GM12878 (cell line): ENCODE measurements at regions not wholly inside any gene's neighbourhood (a gene's known extent, or its start where the extent isn't known, plus 50 kb on each side); places are given as distances from the start of the nearest gene placed in this dataset.

Source experiments
- ATAC-seq: fragments of 200-7000 bp; cut with Tn5 transposase; 3 replicates; pipeline ENCODE4 v1.9.1; 2020; ENCODE audit warnings: mild to moderate bottlenecking, moderate library complexity
- BruUV-seq: library from RNA; stranded (reverse); fragments of 400-500 nt; replicated peaks from 2 replicates; lab custom pipeline; 2021; lab: Mats Ljungman, UMichigan
- CTCF ChIA-PET: fragments of 300-600 bp; sonication (Branson Sonifier 250); formaldehyde crosslinking; extraction: SDS; loops from one replicate; lab custom pipeline; 2021; ENCODE audit warnings: inconsistent platforms; lab: Yijun Ruan, JAX
- POLR2A ChIA-PET: fragments of 350-600 bp; formaldehyde crosslinking; extraction: SDS; loops from one replicate; lab custom pipeline; 2021; ENCODE audit warnings: inconsistent platforms; lab: Charles Lee
- RAD21 ChIA-PET: fragments of 300-600 bp; sonication (Branson Sonifier 250); formaldehyde crosslinking; loops from one replicate; lab custom pipeline; 2023; ENCODE audit warnings: antibody characterized with exemption; ENCODE audit not compliant: unreplicated experiment; lab: Charles Lee
- SMC1A ChIA-PET: fragments of 300-600 bp; sonication (Branson Sonifier 250); formaldehyde crosslinking; loops from one replicate; lab custom pipeline; 2023; ENCODE audit not compliant: unreplicated experiment, uncharacterized antibody; lab: Charles Lee
- DNase-seq: peaks from one replicate; pipeline ENCODE4 v3.0.0-alpha.2; 2011; ENCODE audit warnings: low read depth, low spot score
- FAIRE-seq: peaks from 3 replicates; lab custom pipeline; 2011; peaks lifted over from hg19 to GRCh38; lab: Jason Lieb, UNC
- H2AFZ ChIP-seq: 2 replicates; pipeline ENCODE4 v1.6.0; 2011; ENCODE audit warnings: low read depth, low read length, control low read depth; ENCODE audit not compliant: control insufficient read depth
- H3K27ac ChIP-seq: 2 replicates; pipeline ENCODE4 v1.5.1; 2011; ENCODE audit warnings: control low read depth; ENCODE audit not compliant: control insufficient read depth, insufficient read depth
- H3K27me3 ChIP-seq, 2 experiments: replicated peaks in 1 of 2; 2 replicates each; pipeline versions ENCODE4 v1.6.0 to v1.6.1; 2011; ENCODE audit warnings: low read length in 1 of 2; ENCODE audit not compliant: control insufficient read depth in 2 of 2, insufficient read depth in 2 of 2
- H3K36me3 ChIP-seq, 2 experiments: 2 replicates each; pipeline ENCODE4 v1.5.1; 2011; ENCODE audit warnings: low read length in 1 of 2; ENCODE audit not compliant: control insufficient read depth in 2 of 2, insufficient read depth in 2 of 2
- H3K4me1 ChIP-seq: 2 replicates; pipeline ENCODE4 v1.6.1; 2011; ENCODE audit warnings: mild to moderate bottlenecking, low read length, moderate library complexity, mixed read lengths; ENCODE audit not compliant: control insufficient read depth, insufficient read depth
- H3K4me2 ChIP-seq: 2 replicates; pipeline ENCODE4 v1.6.0; 2011; ENCODE audit warnings: control low read depth; ENCODE audit not compliant: control insufficient read depth, insufficient read depth
- H3K4me3 ChIP-seq: fragments of 200-600 bp; sonication (generic); 2 replicates; pipeline ENCODE4 v1.5.1; 2016
- H3K79me2 ChIP-seq: 2 replicates; pipeline ENCODE4 v1.6.0; 2011; ENCODE audit warnings: low read length; ENCODE audit not compliant: control insufficient read depth, insufficient read depth
- H3K9ac ChIP-seq: 2 replicates; pipeline ENCODE4 v1.8.0; 2011; ENCODE audit warnings: low read length, control low read depth, mixed read lengths; ENCODE audit not compliant: control insufficient read depth, insufficient read depth
- H3K9me3 ChIP-seq: replicated peaks from 3 replicates; pipeline ENCODE4 v1.5.1; 2011; ENCODE audit warnings: mild to moderate bottlenecking, low read length; ENCODE audit not compliant: control insufficient read depth, insufficient read depth
- H4K20me1 ChIP-seq: 2 replicates; pipeline ENCODE4 v1.6.0; 2011; ENCODE audit not compliant: control insufficient read depth, insufficient read depth
- BHLHE40 ChIP-seq, 2 experiments: fragments of 450-650 bp in 1 of 2; IDR thresholded peaks; 2 replicates each; pipeline ENCODE4 v1.6.1; 2011 to 2017; ENCODE audit warnings: low read depth in 2 of 2, borderline replicate concordance in 1 of 2, improper control_type of control experiment in 1 of 2, low read length in 1 of 2, mild to moderate bottlenecking in 1 of 2
- MYC ChIP-seq: IDR thresholded peaks from 2 replicates; pipeline ENCODE4 v1.6.1; 2011; ENCODE audit warnings: mild to moderate bottlenecking, low read length, moderate library complexity, inconsistent platforms; ENCODE audit not compliant: insufficient read depth, insufficient replicate concordance, insufficient read length, severe bottlenecking
- POLR2AphosphoS2 ChIP-seq: IDR thresholded peaks from 2 replicates; pipeline ENCODE4 v1.6.1; 2011; ENCODE audit warnings: low read depth, mild to moderate bottlenecking, low read length, improper control_type of control experiment, moderate library complexity
- RAD21 ChIP-seq: IDR thresholded peaks from 2 replicates; pipeline ENCODE4 v1.6.1; 2011; ENCODE audit warnings: mild to moderate bottlenecking, low read depth, low read length, moderate library complexity; ENCODE audit not compliant: insufficient read depth
- SMARCA5 ChIP-seq: fragments of 450-650 bp; IDR thresholded peaks from 2 replicates; pipeline ENCODE4 v1.6.1; 2017; ENCODE audit warnings: mild to moderate bottlenecking
- SMC3 ChIP-seq: IDR thresholded peaks from 2 replicates; pipeline ENCODE4 v1.6.1; 2011; ENCODE audit warnings: low read length, improper control_type of control experiment, borderline replicate concordance
- TARDBP ChIP-seq: IDR thresholded peaks from 2 replicates; pipeline ENCODE4 v1.6.1; 2016; ENCODE audit warnings: borderline replicate concordance
- WGBS: methylation state at CpG from one replicate; pipeline ENCODE4 v1.1.6; 2016; ENCODE audit warnings: low lambda C conversion rate; ENCODE audit not compliant: insufficient replicate concordance, insufficient coverage; ENCODE audit errors: missing lambda C conversion rate; 5-methylcytosine and 5-hydroxymethylcytosine counted together
- in situ Hi-C: fragments of 300-500 bp; cut with MboI; formaldehyde crosslinking; loops from 9 replicates; pipeline ENCODE4 v1.14.3; 2018; ENCODE audit warnings: mixed read lengths
- intact Hi-C: fragments of 100-400 bp; cut with micrococcal nuclease; formaldehyde crosslinking; loops from one replicate; pipeline ENCODE4 v1.14.2; 2022; ENCODE audit not compliant: unreplicated experiment
- TF ChIP-seq, protein P1 (sequence below): IDR thresholded peaks from 2 replicates; pipeline ENCODE4 v1.6.1; 2011; ENCODE audit warnings: low read depth, mild to moderate bottlenecking, low read length, moderate library complexity, borderline replicate concordance; ENCODE audit errors: extremely low read depth
- TF ChIP-seq, protein P2 (sequence below), 3 experiments: IDR thresholded peaks in 2 of 3; conservative IDR thresholded peaks in 1 of 3; 2 replicates each; pipeline ENCODE4 v1.5.1; 2011; ENCODE audit warnings: low read depth in 3 of 3, low read length in 3 of 3, mild to moderate bottlenecking in 3 of 3, control low read depth in 2 of 3, moderate library complexity in 2 of 3, inconsistent platforms in 1 of 3, mixed read lengths in 1 of 3; ENCODE audit not compliant: control insufficient read depth in 2 of 3, insufficient read depth in 1 of 3; ENCODE audit errors: extremely low read depth in 1 of 3

DNA sequence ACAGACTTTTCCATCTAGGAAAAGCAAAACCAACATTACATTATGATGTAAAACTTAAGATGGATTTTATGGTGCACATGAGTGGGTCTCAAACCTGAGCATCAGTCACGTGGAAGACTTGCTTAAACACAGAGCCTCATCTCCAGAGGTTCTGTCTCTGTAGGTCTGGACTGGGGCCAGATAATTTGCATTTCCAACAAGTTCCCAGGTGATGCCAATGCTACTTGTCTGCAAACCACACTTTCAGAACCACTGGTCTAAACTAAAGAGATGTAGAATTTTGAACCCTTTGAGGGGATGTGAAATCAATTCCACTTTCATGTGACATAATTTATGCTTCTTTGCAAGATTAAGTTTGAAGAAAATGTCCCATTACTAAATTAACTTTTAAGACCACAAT, 522.8 kb downstream of the MBD2 start:
- POLR2A ChIA-PET: no interaction called here
- Histone ChIP-seq H4K20me1 (no peaks in the 10 kb centered on the region), H3K4me3 (no peak overlapping the region), H3K36me3 (no peaks in the 10 kb centered on the region), H3K4me1 (no peaks in the 10 kb centered on the region), H3K27ac (no peak overlapping the region), H3K9me3 (no peaks in the 10 kb centered on the region), H3K9ac (no peak overlapping the region), H3K27me3 (no peaks in the 10 kb centered on the region), H2AFZ (no peak overlapping the region), H3K79me2 (no peaks in the 10 kb centered on the region), H3K4me2 (no peak overlapping the region)
- RAD21 ChIA-PET: no interaction called here
- SMC1A ChIA-PET: no interaction called here
- intact Hi-C loops (no loop called here), in situ Hi-C loops (no loop called here)
- WGBS: 0% methylated on average over 1 of the region's 1 CpG
- ATAC-seq (no peak), FAIRE-seq (no peak), DNase-seq (no peak)
- CTCF ChIA-PET: no interaction called here
- no peak for TF ChIP-seq BHLHE40 (IDR thresholded peaks at IDR 0.05; ENCODE audit: borderline replicate concordance in 1 of 2, low read depth in 2 of 2, low read length in 1 of 2)
- TF ChIP-seq, protein P1, sequence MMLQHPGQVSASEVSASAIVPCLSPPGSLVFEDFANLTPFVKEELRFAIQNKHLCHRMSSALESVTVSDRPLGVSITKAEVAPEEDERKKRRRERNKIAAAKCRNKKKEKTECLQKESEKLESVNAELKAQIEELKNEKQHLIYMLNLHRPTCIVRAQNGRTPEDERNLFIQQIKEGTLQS: no peak
- no peak for TF ChIP-seq POLR2AphosphoS2
- TF ChIP-seq TARDBP: no peak
- no peak for TF ChIP-seq MYC
- no TSS peak for BruUV-seq

DNA sequence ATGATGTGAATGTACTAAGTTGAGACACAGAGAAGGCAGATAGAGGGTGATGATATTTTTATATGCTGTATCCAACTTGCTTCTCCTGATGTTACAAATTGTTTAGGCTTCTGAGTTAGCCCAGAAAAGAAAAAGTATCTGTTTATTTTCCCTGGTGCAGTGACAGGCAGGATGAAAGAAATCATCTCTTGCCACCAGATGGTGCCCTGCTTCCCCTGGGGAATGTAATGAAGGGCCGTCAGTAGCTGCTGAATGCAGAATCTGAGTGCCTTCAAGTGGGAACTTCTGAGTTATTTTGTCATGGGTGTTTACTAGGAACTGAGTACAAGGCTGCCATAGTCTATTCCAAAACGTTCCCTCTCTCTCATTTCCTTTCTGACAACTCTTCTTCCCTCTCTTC, 525.6 kb downstream of the MBD2 start:
- no peak for TF ChIP-seq SMARCA5
- TF ChIP-seq SMC3: peak; percentile 12; the same call in 1 of the 2 replicates
- TF ChIP-seq, protein P2, sequence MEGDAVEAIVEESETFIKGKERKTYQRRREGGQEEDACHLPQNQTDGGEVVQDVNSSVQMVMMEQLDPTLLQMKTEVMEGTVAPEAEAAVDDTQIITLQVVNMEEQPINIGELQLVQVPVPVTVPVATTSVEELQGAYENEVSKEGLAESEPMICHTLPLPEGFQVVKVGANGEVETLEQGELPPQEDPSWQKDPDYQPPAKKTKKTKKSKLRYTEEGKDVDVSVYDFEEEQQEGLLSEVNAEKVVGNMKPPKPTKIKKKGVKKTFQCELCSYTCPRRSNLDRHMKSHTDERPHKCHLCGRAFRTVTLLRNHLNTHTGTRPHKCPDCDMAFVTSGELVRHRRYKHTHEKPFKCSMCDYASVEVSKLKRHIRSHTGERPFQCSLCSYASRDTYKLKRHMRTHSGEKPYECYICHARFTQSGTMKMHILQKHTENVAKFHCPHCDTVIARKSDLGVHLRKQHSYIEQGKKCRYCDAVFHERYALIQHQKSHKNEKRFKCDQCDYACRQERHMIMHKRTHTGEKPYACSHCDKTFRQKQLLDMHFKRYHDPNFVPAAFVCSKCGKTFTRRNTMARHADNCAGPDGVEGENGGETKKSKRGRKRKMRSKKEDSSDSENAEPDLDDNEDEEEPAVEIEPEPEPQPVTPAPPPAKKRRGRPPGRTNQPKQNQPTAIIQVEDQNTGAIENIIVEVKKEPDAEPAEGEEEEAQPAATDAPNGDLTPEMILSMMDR (IDR thresholded peaks at IDR 0.05 in 2 of 3, conservative IDR thresholded peaks at IDR 0.05 in 1 of 3; ENCODE audit: control insufficient read depth in 2 of 3, extremely low read depth in 1 of 3, insufficient read depth in 1 of 3, low read depth in 3 of 3, low read length in 3 of 3): peak; percentile 30 to 44 (median 39); a peak in 5 of 6 replicates
- peak; percentile 35 for TF ChIP-seq RAD21
- RAD21 ChIA-PET: interaction anchor here (1.6 kb wide), 1 partner anchor 421 kb away, joined by 5 read pairs; no protein-coding TSS in a partner anchor
- intact Hi-C loops: loop anchor here (1.0 kb wide), 1 partner anchor 420 kb away; no protein-coding TSS in a partner anchor
- H3K4me3 ChIP-seq: no peak overlapping the region
- no TSS peak for BruUV-seq
- no peak overlapping the region for H3K27ac ChIP-seq
- FAIRE-seq: no peak
- ATAC-seq: peak; percentile 72
- CTCF ChIA-PET: interaction anchor here (1.3 to 2.0 kb wide), 3 partner anchors 269 to 429 kb away, joined by 3 to 15 read pairs (median 6); no protein-coding TSS in a partner anchor
- in situ Hi-C loops: loop anchor here (5.0 kb wide), 1 partner anchor 428 kb away; no protein-coding TSS in a partner anchor
- no peaks in the 10 kb centered on the region for H3K27me3 ChIP-seq
- no peak overlapping the region for H3K9ac ChIP-seq
- WGBS: 0% methylated on average over 2 of the region's 2 CpGs
- no peak overlapping the region for H3K4me2 ChIP-seq
- no peaks in the 10 kb centered on the region for H4K20me1 ChIP-seq
- SMC1A ChIA-PET: interaction anchor here (0.6 to 1.9 kb wide), 3 partner anchors 9 to 430 kb away, joined by 4 to 6 read pairs (median 6); no protein-coding TSS in a partner anchor
- no peaks in the 10 kb centered on the region for H3K36me3 ChIP-seq
- H3K79me2 ChIP-seq: no peaks in the 10 kb centered on the region
- H2AFZ ChIP-seq: no peak overlapping the region
- no peaks in the 10 kb centered on the region for H3K9me3 ChIP-seq
- no peak for DNase-seq
- no peaks in the 10 kb centered on the region for H3K4me1 ChIP-seq
- POLR2A ChIA-PET: no interaction called here
